CD8-positive, alpha-beta memory T cell (primary cell): ENCODE measurements at regions not wholly inside any gene's neighbourhood (a gene's known extent, or its start where the extent isn't known, plus 50 kb on each side); places are given as distances from the start of the nearest gene placed in this dataset.

Source experiments
- CTCF ChIA-PET: fragments of 350-600 bp; sonication (Branson Sonifier 250); formaldehyde crosslinking; loops from one replicate; lab custom pipeline; 2021; ENCODE audit warnings: antibody characterized with exemption; lab: Charles Lee
- POLR2A ChIA-PET: fragments of 350-600 bp; sonication (Branson Sonifier 250); formaldehyde crosslinking; loops from one replicate; lab custom pipeline; 2021; ENCODE audit warnings: antibody characterized with exemption; lab: Charles Lee
- DNase-seq, 5 donors: peaks; one replicate each; pipeline versions ENCODE4 v3.0.0 to v3.0.0-alpha.2; 2020 to 2022; ENCODE audit warnings: mixed read lengths in 1 of 5
- H3K27ac ChIP-seq: one replicate; pipeline ENCODE4 v1.7.0; 2013; ENCODE audit warnings: low read depth, mild to moderate bottlenecking, low read length, moderate library complexity
- H3K27me3 ChIP-seq: 2 replicates; pipeline ENCODE4 v1.7.0; 2013; ENCODE audit warnings: low read length, mild to moderate bottlenecking; ENCODE audit not compliant: insufficient read depth, poor library complexity, severe bottlenecking
- H3K36me3 ChIP-seq: 2 replicates; pipeline ENCODE4 v1.7.0; 2013; ENCODE audit warnings: mild to moderate bottlenecking, low read length, moderate library complexity; ENCODE audit not compliant: insufficient read depth
- H3K4me1 ChIP-seq: 2 replicates; pipeline ENCODE4 v1.7.0; 2013; ENCODE audit warnings: mild to moderate bottlenecking, low read length, moderate library complexity; ENCODE audit not compliant: insufficient read depth
- H3K4me3 ChIP-seq: 2 replicates; pipeline ENCODE4 v1.7.0; 2013; ENCODE audit warnings: mild to moderate bottlenecking, low read length
- H3K9me3 ChIP-seq: 2 replicates; pipeline ENCODE4 v1.7.0; 2013; ENCODE audit warnings: mild to moderate bottlenecking, low read length
- H3K27ac Mint-ChIP-seq, 8 donors: one replicate each; pipeline ENCODE4 v1.8.0; 2020 to 2021; ENCODE audit warnings: mixed read lengths in 8 of 8, mild to moderate bottlenecking in 6 of 8, inconsistent platforms in 3 of 8, moderate library complexity in 3 of 8
- H3K27me3 Mint-ChIP-seq, 2 donors: one replicate each; pipeline ENCODE4 v1.8.0; 2020 to 2021; ENCODE audit warnings: mixed read lengths in 2 of 2, mild to moderate bottlenecking in 1 of 2, moderate library complexity in 1 of 2
- H3K36me3 Mint-ChIP-seq, 3 donors: one replicate each; pipeline ENCODE4 v1.8.0; 2020 to 2021; ENCODE audit warnings: mixed read lengths in 3 of 3, inconsistent platforms in 1 of 3, mild to moderate bottlenecking in 1 of 3
- H3K4me1 Mint-ChIP-seq, 3 donors: one replicate each; pipeline ENCODE4 v1.8.0; 2020 to 2021; ENCODE audit warnings: mixed read lengths in 3 of 3, inconsistent platforms in 1 of 3, mild to moderate bottlenecking in 1 of 3
- H3K4me3 Mint-ChIP-seq, 7 donors: one replicate each; pipeline ENCODE4 v1.8.0; 2020 to 2021; ENCODE audit warnings: mixed read lengths in 7 of 7, mild to moderate bottlenecking in 6 of 7, moderate library complexity in 4 of 7, inconsistent platforms in 2 of 7
- H3K9me3 Mint-ChIP-seq, 5 donors: one replicate each; pipeline ENCODE4 v1.8.0; 2020 to 2022; ENCODE audit warnings: mixed read lengths in 5 of 5, mild to moderate bottlenecking in 3 of 5, moderate library complexity in 2 of 5, inconsistent platforms in 1 of 5

GRCh38 chr2:234671716-234672115 lies 174.8 kb upstream of the ARL4C start:
- Mint-ChIP-seq H3K27ac (no peak overlapping the region), H3K4me3 (no peak overlapping the region), H3K4me1 (no peaks in the 10 kb centered on the region), H3K36me3 (no peaks in the 10 kb centered on the region), H3K27me3 (peaks cover 15 to 39% of the 10 kb centered on the region in 2 donors), H3K9me3 (no peaks in the 10 kb centered on the region)
- no peak for DNase-seq
- no peaks in the 10 kb centered on the region for H3K36me3 ChIP-seq
- H3K4me1 ChIP-seq = no peaks in the 10 kb centered on the region
- no peak overlapping the region for H3K27ac ChIP-seq
- ChIA-PET CTCF (interaction anchor here (0.8 kb wide), 1 partner anchor 17 kb away, joined by 3 read pairs; no protein-coding TSS in a partner anchor), POLR2A (no interaction called here)
- no peaks in the 10 kb centered on the region for H3K27me3 ChIP-seq
- H3K4me3 ChIP-seq = no peak overlapping the region
- H3K9me3 ChIP-seq = no peaks in the 10 kb centered on the region

- H3K4me1 Mint-ChIP-seq = no peaks in the 10 kb centered on the region
Measured at GRCh38 chr2:234671231-234671630, 174.3 kb upstream of the ARL4C start.

GRCh38 chr2:234670806-234671205 lies 173.9 kb upstream of the ARL4C start:
- POLR2A ChIA-PET = no interaction called here
- H3K4me1 Mint-ChIP-seq = no peaks in the 10 kb centered on the region
- DNase-seq = no peak
- Histone ChIP-seq H3K27ac (no peak overlapping the region), H3K9me3 (no peaks in the 10 kb centered on the region), H3K4me3 (no peak overlapping the region), H3K27me3 (no peaks in the 10 kb centered on the region), H3K4me1 (no peaks in the 10 kb centered on the region), H3K36me3 (no peaks in the 10 kb centered on the region)
- CTCF ChIA-PET = no interaction called here
- no peaks in the 10 kb centered on the region for H3K36me3 Mint-ChIP-seq
- peaks cover 14 to 41% of the 10 kb centered on the region in 2 donors for H3K27me3 Mint-ChIP-seq
- no peak overlapping the region for H3K27ac Mint-ChIP-seq
- H3K4me3 Mint-ChIP-seq = no peak overlapping the region
- H3K9me3 Mint-ChIP-seq = peaks cover 0 to 3% (median 0%) of the 10 kb centered on the region in 5 donors

More at GRCh38 chr2:234671231-234671630, 174.3 kb upstream of the ARL4C start:
- H3K4me3 ChIP-seq = no peak overlapping the region
- Mint-ChIP-seq H3K36me3 (no peaks in the 10 kb centered on the region), H3K27ac (no peak overlapping the region), H3K4me3 (no peak overlapping the region), H3K27me3 (peaks cover 14 to 41% of the 10 kb centered on the region in 2 donors), H3K9me3 (no peaks in the 10 kb centered on the region)
- H3K36me3 ChIP-seq = no peaks in the 10 kb centered on the region
- DNase-seq = no peak
- H3K4me1 ChIP-seq = no peaks in the 10 kb centered on the region
- ChIA-PET CTCF (no interaction called here), POLR2A (no interaction called here)
- no peaks in the 10 kb centered on the region for H3K27me3 ChIP-seq
- no peak overlapping the region for H3K27ac ChIP-seq
- no peaks in the 10 kb centered on the region for H3K9me3 ChIP-seq

GRCh38 chr2:234670052-234670451 lies 173.2 kb upstream of the ARL4C start:
- no peak for DNase-seq
- H3K4me1 ChIP-seq = no peaks in the 10 kb centered on the region
- H3K36me3 ChIP-seq = no peaks in the 10 kb centered on the region
- H3K4me3 ChIP-seq = no peak overlapping the region
- Mint-ChIP-seq H3K9me3 (peaks cover 0 to 4% (median 0%) of the 10 kb centered on the region in 5 donors), H3K4me3 (no peak overlapping the region), H3K4me1 (no peaks in the 10 kb centered on the region), H3K27me3 (peaks cover 16 to 40% of the 10 kb centered on the region in 2 donors), H3K36me3 (no peaks in the 10 kb centered on the region), H3K27ac (no peak overlapping the region)
- ChIA-PET POLR2A (no interaction called here), CTCF (no interaction called here)
- no peak overlapping the region for H3K27ac ChIP-seq
- no peaks in the 10 kb centered on the region for H3K27me3 ChIP-seq
- H3K9me3 ChIP-seq = no peaks in the 10 kb centered on the region

- Mint-ChIP-seq H3K27me3 (peaks cover 16 to 37% of the 10 kb centered on the region in 2 donors), H3K36me3 (no peaks in the 10 kb centered on the region), H3K4me1 (no peaks in the 10 kb centered on the region), H3K9me3 (peaks cover 0 to 4% (median 0%) of the 10 kb centered on the region in 5 donors), H3K4me3 (no peak overlapping the region), H3K27ac (no peak overlapping the region)
- DNase-seq = no peak
- no peaks in the 10 kb centered on the region for H3K4me1 ChIP-seq
- CTCF ChIA-PET = no interaction called here
- POLR2A ChIA-PET = no interaction called here
- H3K4me3 ChIP-seq = no peak overlapping the region
- no peaks in the 10 kb centered on the region for H3K36me3 ChIP-seq
- no peaks in the 10 kb centered on the region for H3K27me3 ChIP-seq
- no peak overlapping the region for H3K27ac ChIP-seq
- H3K9me3 ChIP-seq = no peaks in the 10 kb centered on the region
Measured at GRCh38 chr2:234669621-234670020, 172.7 kb upstream of the ARL4C start.

- CTCF ChIA-PET = no interaction called here
- Mint-ChIP-seq H3K9me3 (peaks cover 0 to 5% (median 4%) of the 10 kb centered on the region in 5 donors), H3K4me1 (no peaks in the 10 kb centered on the region)
Measured at GRCh38 chr2:234669001-234669400, 172.1 kb upstream of the ARL4C start.

GRCh38 chr2:234666911-234667310 lies 170.0 kb upstream of the ARL4C start:
- Mint-ChIP-seq H3K36me3 (no peaks in the 10 kb centered on the region), H3K4me1 (no peaks in the 10 kb centered on the region), H3K9me3 (peaks cover 4 to 10% (median 6%) of the 10 kb centered on the region in 5 donors), H3K27ac (no peak overlapping the region), H3K27me3 (peaks cover 19 to 33% of the 10 kb centered on the region in 2 donors), H3K4me3 (no peak overlapping the region)
- ChIA-PET POLR2A (no interaction called here), CTCF (no interaction called here)
- no peak overlapping the region for H3K27ac ChIP-seq
- no peaks in the 10 kb centered on the region for H3K27me3 ChIP-seq
- no peaks in the 10 kb centered on the region for H3K36me3 ChIP-seq
- no peaks in the 10 kb centered on the region for H3K4me1 ChIP-seq
- H3K4me3 ChIP-seq = no peak overlapping the region
- DNase-seq = no peak
- no peaks in the 10 kb centered on the region for H3K9me3 ChIP-seq

More at GRCh38 chr2:234669001-234669400, 172.1 kb upstream of the ARL4C start:
- Histone ChIP-seq H3K36me3 (no peaks in the 10 kb centered on the region), H3K4me3 (no peak overlapping the region), H3K27me3 (no peaks in the 10 kb centered on the region), H3K27ac (no peak overlapping the region), H3K4me1 (no peaks in the 10 kb centered on the region), H3K9me3 (no peaks in the 10 kb centered on the region)
- POLR2A ChIA-PET = no interaction called here
- no peak for DNase-seq
- Mint-ChIP-seq H3K36me3 (no peaks in the 10 kb centered on the region), H3K4me3 (no peak overlapping the region), H3K27ac (no peak overlapping the region), H3K27me3 (peaks cover 16 to 37% of the 10 kb centered on the region in 2 donors)

- no peaks in the 10 kb centered on the region for H3K36me3 ChIP-seq
- H3K27me3 ChIP-seq = no peaks in the 10 kb centered on the region
- no peaks in the 10 kb centered on the region for H3K36me3 Mint-ChIP-seq
- no peak overlapping the region for H3K27ac ChIP-seq
- peaks cover 13 to 34% of the 10 kb centered on the region in 2 donors for H3K27me3 Mint-ChIP-seq
- no peak overlapping the region for H3K4me3 Mint-ChIP-seq
- H3K4me3 ChIP-seq = no peak overlapping the region
- H3K9me3 ChIP-seq = no peaks in the 10 kb centered on the region
- no peak for DNase-seq
- H3K27ac Mint-ChIP-seq = no peak overlapping the region
- ChIA-PET CTCF (no interaction called here), POLR2A (no interaction called here)
- H3K4me1 Mint-ChIP-seq = no peaks in the 10 kb centered on the region
- no peaks in the 10 kb centered on the region for H3K4me1 ChIP-seq
- peaks cover 4 to 10% (median 6%) of the 10 kb centered on the region in 5 donors for H3K9me3 Mint-ChIP-seq
Measured at GRCh38 chr2:234665304-234665703, 168.4 kb upstream of the ARL4C start.
